Hypothalamus (tissue), 51 donors: ENCODE measurements at regions not wholly inside any gene's neighbourhood (a gene's known extent, or its start where the extent isn't known, plus 50 kb on each side); places are given as distances from the start of the nearest gene placed in this dataset.
A peak's percentile ranks its signal among the peaks of the same experiment; 100 is the strongest.
"Not testable (repeated sequence)": the region's sequence is repeated elsewhere in the genome, so short reads cannot be mapped to it uniquely, and the experiment has no call there.

ENCODE experiments used
- DNase-seq, 51 donors: peaks; one replicate each; lab custom pipeline; 2025; lab: John Stamatoyannopoulos, UW

GRCh38 chr6:140758169-140758877 lies 1374.4 kb upstream of the GJE1 start:
- DNase-seq = no peak

DNA sequence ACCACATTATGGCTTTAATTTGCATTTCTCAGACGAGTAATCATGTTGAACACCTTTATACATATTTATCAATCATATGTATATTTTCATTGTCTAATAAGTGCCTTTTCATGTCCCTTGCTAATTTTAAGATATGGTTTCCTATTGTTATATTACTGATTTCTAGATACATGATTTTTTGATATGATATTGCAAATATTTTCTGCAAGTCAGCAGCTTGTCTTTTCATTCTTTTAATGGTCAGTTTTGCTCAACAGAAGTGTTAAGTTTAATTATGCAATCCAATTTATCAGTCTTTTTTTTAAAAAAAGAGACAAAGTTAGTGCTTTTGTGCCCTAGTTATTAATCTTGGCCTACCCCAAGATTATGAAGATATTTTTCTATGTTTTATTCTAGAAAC lies 1377.8 kb upstream of the CITED2 start:
- no peak for DNase-seq

GRCh38 chr6:140747114-140747513 lies 1372.7 kb upstream of the CITED2 start:
- DNase-seq = no peak

GRCh38 chr6:140744659-140745320 lies 1370.3 kb upstream of the CITED2 start:
- DNase-seq = no peak

DNA sequence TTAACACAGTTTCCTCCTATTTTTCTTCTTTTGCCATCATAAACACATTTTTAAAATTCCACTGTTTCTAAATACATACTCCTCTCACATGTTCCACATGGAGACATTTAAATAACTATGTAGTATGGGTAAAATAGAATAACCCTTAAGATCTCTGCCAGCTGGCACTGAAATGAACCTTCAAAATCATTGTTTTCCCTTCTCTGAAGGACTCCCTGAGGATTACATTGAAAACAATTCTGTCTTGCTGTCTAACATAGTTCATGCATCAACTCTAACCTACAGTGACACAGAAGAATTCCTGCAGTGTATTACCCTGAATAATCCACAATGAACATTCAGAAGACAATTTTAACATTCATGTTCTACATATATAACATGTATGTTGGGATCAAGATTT lies 1361.8 kb upstream of the CITED2 start:
- no peak for DNase-seq

DNA sequence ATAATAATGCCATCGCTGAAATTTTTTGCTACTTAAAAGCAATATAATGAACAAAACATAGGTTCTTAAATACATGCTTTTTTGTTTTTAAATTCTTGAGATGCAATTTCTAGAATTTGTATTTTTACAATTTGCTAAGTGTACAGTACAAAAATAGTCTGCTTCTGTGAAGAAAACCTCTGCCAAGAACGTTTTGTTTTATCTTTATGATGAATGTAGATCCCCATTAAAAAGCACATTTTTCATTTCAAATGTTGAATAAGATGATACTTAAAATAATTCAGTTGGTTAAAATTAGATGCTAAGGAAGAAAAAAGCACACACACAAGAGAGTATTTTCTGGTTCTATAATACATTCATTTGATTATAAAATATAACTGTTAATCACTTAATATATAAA lies 1358.5 kb upstream of the CITED2 start:
- no peak for DNase-seq

DNA sequence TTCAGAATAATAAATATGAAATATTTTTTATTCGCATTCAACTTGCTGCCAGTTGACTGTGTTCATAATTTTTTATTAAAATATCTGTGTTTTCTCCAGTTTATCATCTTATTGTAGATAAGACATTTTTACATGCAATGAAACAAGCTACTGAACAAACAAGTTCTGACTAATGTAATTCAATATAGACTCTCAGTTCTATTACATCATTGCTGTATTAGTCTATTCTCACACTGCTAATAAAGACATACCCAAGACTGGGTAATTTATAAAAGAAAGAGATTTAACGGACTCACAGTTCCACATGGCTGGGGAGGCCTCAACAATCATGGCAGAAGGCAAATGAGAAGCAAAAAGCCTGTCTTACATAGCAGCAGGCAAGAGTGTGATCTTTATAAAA lies 1357.7 kb upstream of the CITED2 start:
- DNase-seq = no peak

DNA sequence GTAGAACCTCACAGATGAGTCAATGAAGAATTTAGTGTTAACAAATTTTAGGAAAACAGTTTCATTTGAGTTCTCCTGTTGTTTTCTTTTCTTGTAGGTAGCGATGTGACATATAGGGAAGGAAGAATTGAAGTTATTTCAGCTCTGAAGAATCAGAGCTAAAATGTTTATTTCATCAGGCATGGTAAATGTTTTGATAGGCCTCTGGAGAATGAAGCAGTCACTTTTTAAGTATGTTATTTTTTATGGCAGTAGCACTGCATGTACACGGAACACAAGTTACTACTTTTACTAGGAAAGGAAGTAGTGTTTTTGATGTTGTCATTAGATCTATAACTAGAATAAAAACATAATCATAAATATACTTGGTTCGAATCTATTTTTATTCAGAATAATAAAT lies 1357.3 kb upstream of the CITED2 start:
- DNase-seq = no peak

DNA sequence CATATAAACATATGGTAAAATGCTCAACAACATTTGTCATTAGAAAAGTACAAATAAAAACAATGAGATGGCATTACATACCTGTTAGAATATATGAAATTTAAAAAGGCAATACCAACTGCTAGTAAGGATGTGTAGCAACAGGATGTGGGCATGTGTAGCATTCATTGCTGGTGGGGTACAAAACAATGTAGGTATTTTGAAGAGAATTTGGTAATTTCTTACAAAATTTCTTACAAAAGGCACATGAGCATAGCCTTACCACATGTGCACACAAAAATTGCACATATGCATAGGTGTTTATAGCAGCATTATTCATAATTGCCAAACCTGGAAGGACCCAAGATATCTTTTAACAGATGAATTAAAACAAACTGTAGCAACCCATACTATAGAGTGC lies 1355.1 kb upstream of the CITED2 start:
- DNase-seq = no peak

DNA sequence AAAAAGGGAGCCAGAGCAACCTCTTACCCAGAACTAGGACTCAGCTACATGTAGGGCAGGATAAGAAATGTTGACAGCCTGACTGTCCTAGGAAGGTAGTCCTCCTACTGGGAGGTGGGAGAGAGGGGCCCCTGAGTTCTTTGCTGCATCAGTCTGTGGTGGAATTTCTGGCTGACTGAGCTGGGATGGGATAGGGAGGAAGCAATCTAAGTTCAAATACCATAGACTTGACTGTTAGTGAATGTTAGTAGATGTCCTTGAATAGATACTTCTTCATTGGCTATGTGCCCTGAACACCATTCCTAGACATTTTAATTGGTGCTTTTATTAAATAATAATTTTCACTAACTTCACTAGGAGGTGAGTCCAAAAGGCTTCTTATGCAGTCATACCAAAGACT lies 1343.6 kb upstream of the CITED2 start:
- no peak for DNase-seq

- DNase-seq = no peak
Observed at GRCh38 chr6:140713495-140713894, 1339.0 kb upstream of the CITED2 start.

DNA sequence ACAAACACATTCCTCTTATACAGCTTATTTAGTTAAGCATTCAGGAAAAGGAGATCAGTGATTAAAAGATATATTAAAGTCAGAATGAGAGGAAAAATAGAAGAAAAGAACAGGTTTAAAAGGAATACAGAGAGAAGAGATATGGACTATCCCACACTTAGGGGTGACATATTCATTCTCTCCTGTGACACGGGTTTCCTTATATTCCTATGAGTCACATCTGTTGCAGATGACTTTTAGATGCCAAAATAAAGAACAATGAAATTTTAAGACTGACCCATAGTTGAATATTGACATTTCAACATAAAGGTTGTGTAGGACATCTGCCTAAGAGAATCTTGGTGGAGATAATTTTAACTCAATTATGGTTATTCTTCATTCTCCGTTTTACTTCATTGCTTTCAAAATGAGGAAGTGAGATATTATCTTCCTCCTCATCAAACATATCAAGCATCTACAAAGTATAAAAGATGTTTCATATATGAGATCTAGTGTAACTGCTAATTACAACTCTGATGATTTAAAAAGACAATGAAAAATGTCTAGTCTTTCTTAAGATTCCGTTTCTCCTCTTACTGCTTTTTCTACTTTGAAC lies 1336.7 kb upstream of the CITED2 start:
- DNase-seq = no peak

DNA sequence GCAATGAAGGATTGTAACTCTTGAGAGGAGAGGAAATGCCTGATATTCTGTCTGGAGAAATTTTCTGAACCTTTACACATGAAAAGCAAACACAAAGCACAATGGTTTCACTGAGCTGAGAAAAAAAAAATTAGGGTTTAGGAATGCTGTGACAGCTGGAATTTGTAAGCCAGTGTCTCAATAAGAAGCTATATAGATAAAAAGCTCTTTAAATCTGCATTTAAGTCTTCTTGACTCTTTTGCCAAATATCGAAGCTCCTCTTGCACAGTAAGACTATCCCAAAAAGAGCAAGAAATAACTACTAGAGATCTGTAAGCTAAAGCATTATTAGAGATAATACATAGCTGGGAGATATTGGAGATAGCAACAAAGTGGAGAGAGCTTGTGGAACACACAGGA lies 1334.0 kb upstream of the CITED2 start:
- no peak for DNase-seq

DNA sequence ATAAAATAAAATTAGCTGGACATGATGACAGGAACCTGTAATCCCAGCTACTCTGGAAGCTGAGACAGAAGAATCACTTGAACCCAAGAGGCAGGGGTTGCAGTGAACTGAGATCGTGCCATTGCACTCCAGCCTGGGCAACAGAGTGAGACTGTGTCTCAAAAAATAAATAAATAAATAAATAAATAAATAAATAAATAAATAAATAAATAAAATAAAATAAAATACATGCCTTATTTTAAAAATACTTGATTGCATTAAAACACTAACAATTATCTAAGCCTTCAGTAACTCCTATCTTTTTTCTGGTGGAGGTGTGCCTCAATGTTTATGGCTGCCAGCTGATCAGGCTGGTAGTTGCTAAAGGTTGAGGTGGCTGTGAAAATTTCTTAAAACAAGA lies 1329.6 kb upstream of the CITED2 start:
- not testable (repeated sequence) for DNase-seq

- DNase-seq = no peak
Observed at GRCh38 chr6:140697585-140697984, 1323.1 kb upstream of the CITED2 start.

DNA sequence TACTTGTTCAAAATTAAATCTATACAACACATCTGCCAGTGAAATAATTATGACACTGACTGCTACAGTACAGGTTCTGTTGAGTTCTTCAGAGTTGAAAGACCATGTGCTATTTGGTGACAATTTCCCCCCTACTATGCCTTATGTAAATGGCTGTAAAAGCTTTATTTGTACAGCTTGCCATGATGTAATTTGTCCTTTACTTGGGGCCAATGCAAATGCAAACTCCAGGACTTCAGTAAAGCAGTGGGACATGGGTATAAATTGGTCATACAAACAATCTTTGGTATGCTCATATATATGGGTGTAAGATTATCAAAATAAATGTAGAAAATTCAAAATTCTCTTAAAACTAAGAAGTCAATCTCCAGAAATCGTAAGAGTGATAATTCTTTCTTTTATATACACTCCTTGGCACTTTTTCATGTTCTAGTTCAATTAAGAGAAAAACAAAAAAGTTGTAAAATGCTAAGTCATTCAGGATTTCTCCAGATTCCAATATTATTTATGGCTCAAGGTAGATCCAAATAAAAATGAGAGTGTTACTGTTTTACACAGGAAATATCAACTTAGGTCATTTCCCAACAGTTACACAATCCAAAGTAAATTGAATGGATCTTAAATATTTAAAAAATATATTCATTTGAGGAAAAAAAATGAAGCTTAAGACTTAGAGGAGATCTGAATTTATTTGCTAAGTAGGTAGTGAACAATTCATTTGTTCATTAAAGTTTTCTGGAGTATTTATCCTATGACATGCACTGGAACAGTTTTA lies 1310.5 kb upstream of the CITED2 start:
- DNase-seq = no peak

GRCh38 chr6:140677781-140678528 lies 1303.5 kb upstream of the CITED2 start:
- no peak for DNase-seq

DNA sequence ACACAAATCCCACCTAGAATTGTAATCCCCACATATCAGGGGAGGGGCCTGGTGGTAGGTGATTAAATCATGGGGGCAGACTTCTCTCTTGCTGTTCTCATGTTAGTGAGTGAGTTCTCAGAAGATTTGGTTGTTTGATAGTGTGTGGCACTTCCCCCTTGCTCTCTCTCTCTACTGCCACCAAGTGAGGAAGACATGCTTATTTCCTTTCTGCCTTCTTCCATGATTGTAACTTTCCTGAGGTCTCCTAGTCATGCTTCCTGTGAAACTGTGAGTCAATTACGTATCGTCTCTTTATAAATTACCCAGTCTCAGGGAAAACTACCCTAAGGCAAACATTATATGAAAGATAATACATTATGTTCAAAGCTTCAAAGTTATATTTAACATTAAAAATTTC lies 1297.5 kb upstream of the CITED2 start:
- DNase-seq = peak in 1 of 51 donors; percentile 1

GRCh38 chr6:140670021-140670420 lies 1295.6 kb upstream of the CITED2 start:
- no peak for DNase-seq

DNA sequence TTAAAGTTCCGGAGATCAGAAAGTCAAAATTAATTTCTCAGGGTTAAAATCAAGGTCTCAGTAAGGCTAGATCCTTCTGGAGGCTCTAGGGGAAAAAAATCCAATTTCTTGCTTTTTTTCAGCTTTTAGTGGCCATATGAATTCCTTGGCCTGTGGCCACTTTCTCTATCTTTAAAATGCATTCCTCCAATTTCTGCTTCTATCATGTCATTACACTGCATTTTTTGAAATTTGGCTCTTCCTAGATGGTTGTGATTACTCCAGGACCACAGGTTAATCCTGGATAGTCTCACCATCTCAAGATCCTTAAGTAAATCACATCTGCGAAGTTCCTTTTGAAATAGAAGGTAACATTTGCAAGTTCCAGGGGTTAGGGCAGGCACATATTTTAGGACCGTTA lies 1294.9 kb upstream of the CITED2 start:
- no peak for DNase-seq

GRCh38 chr6:140663772-140664171 lies 1289.3 kb upstream of the CITED2 start:
- no peak for DNase-seq
